Gastrocnemius medialis (tissue), 4 donors: ENCODE measurements at regions not wholly inside any gene's neighbourhood (a gene's known extent, or its start where the extent isn't known, plus 50 kb on each side); places are given as distances from the start of the nearest gene placed in this dataset.

Source experiments
- CTCF ChIP-seq, 5 experiments: fragments of 450-650 bp in 3 of 5; fragments of 200-600 bp in 2 of 5; sonication (generic) in 2 of 5; IDR thresholded peaks in 4 of 5; conservative IDR thresholded peaks in 1 of 5; 1 replicate in 4 of 5; 2 replicates in 1 of 5; pipeline ENCODE4 v1.5.1; 2016 to 2019; ENCODE audit warnings: antibody characterized with exemption in 5 of 5, mild to moderate bottlenecking in 3 of 5, moderate library complexity in 3 of 5
- POLR2A ChIP-seq, 2 donors: fragments of 450-650 bp; IDR thresholded peaks; one replicate each; pipeline ENCODE4 v1.6.1; 2017; ENCODE audit warnings: antibody characterized with exemption in 2 of 2, mild to moderate bottlenecking in 2 of 2, moderate library complexity in 2 of 2

- TF ChIP-seq POLR2A (IDR thresholded peaks at IDR 0.05), result no peak
- TF ChIP-seq CTCF (IDR thresholded peaks at IDR 0.05 in 4 of 5, conservative IDR thresholded peaks at IDR 0.05 in 1 of 5), result no peak
These were observed 782.5 kb downstream of the STIM2 start for GRCh38 chr4:27643101-27643500.
